IMR-90 (cell line): ENCODE measurements at regions not wholly inside any gene's neighbourhood (a gene's known extent, or its start where the extent isn't known, plus 50 kb on each side); places are given as distances from the start of the nearest gene placed in this dataset.

Experiments
- ATAC-seq: fragments of 200-7000 bp; cut with Tn5 transposase; 2 replicates; pipeline ENCODE4 v1.9.1; 2020; ENCODE audit warnings: low read depth, mild to moderate bottlenecking, moderate library complexity
- BruUV-seq: library from RNA; stranded (reverse); fragments of 400-500 nt; replicated peaks from 2 replicates; lab custom pipeline; 2021; lab: Mats Ljungman, UMichigan
- CTCF ChIA-PET: fragments of 300-600 bp; formaldehyde crosslinking; extraction: SDS; loops from one replicate; lab custom pipeline; 2021; ENCODE audit warnings: antibody characterized with exemption; lab: Yijun Ruan, JAX
- POLR2A ChIA-PET: fragments of 300-600 bp; sonication (Branson Sonifier 250); formaldehyde crosslinking; loops from one replicate; lab custom pipeline; 2022; ENCODE audit warnings: antibody characterized with exemption; ENCODE audit not compliant: unreplicated experiment; lab: Charles Lee
- DNase-seq: peaks from one replicate; pipeline ENCODE4 v3.0.0; 2013
- H2AFZ ChIP-seq: replicated peaks from 2 replicates; pipeline ENCODE3; 2013; ENCODE audit warnings: low read length, mild to moderate bottlenecking; ENCODE audit not compliant: poor library complexity
- H2AK5ac ChIP-seq: 2 replicates; pipeline ENCODE4 v1.6.1; 2013; ENCODE audit warnings: low read depth, low read length, inconsistent platforms
- H2AK9ac ChIP-seq: replicated peaks from 2 replicates; pipeline ENCODE3; 2013; ENCODE audit warnings: mild to moderate bottlenecking, low read depth, low read length, moderate library complexity; ENCODE audit not compliant: poor library complexity
- H2BK120ac ChIP-seq: 2 replicates; pipeline ENCODE4 v1.6.1; 2013; ENCODE audit warnings: low read depth, low read length, inconsistent platforms
- H2BK15ac ChIP-seq: 3 replicates; pipeline ENCODE4 v1.6.1; 2013; ENCODE audit warnings: low read depth, low read length, inconsistent platforms
- H2BK20ac ChIP-seq: 2 replicates; pipeline ENCODE4 v1.6.1; 2013; ENCODE audit warnings: low read depth, mild to moderate bottlenecking, inconsistent platforms, low read length, moderate library complexity
- H2BK5ac ChIP-seq: 2 replicates; pipeline ENCODE4 v1.6.1; 2013; ENCODE audit warnings: mild to moderate bottlenecking, low read depth, low read length, inconsistent platforms; ENCODE audit not compliant: poor library complexity, severe bottlenecking
- H3K14ac ChIP-seq: replicated peaks from 2 replicates; pipeline ENCODE4 v1.6.1; 2013; ENCODE audit warnings: low read depth, low read length, inconsistent platforms
- H3K18ac ChIP-seq: 2 replicates; pipeline ENCODE4 v1.6.1; 2013; ENCODE audit warnings: low read depth, low read length, control low read depth
- H3K23ac ChIP-seq: 2 replicates; pipeline ENCODE4 v1.6.1; 2013; ENCODE audit warnings: low read depth, low read length, inconsistent platforms
- H3K27ac ChIP-seq: 2 replicates; pipeline ENCODE4 v1.5.1; 2013; ENCODE audit warnings: mild to moderate bottlenecking, control low read depth, low read length; ENCODE audit not compliant: insufficient read depth
- H3K27me3 ChIP-seq: 2 replicates; pipeline ENCODE4 v1.6.1; 2013; ENCODE audit warnings: low read length; ENCODE audit not compliant: control insufficient read depth, insufficient read depth
- H3K36me3 ChIP-seq: 2 replicates; pipeline ENCODE4 v1.6.1; 2013; ENCODE audit warnings: low read length, mixed read lengths; ENCODE audit not compliant: control insufficient read depth, insufficient read depth
- H3K4ac ChIP-seq: 2 replicates; pipeline ENCODE4 v1.6.1; 2013; ENCODE audit warnings: low read depth, low read length, inconsistent platforms
- H3K4me1 ChIP-seq: 2 replicates; pipeline ENCODE4 v1.6.1; 2013; ENCODE audit warnings: low read length, mixed read lengths; ENCODE audit not compliant: control insufficient read depth, insufficient read depth
- H3K4me2 ChIP-seq: 2 replicates; pipeline ENCODE4 v1.6.1; 2013; ENCODE audit warnings: low read depth, mild to moderate bottlenecking, control low read depth, low read length, moderate library complexity
- H3K4me3 ChIP-seq: 2 replicates; pipeline ENCODE4 v1.5.1; 2013; ENCODE audit warnings: low read depth, mild to moderate bottlenecking, control low read depth, low read length, moderate library complexity; ENCODE audit not compliant: insufficient read depth
- H3K56ac ChIP-seq: 2 replicates; pipeline ENCODE4 v1.6.1; 2013; ENCODE audit warnings: low read length, inconsistent platforms; ENCODE audit not compliant: insufficient read depth; ENCODE audit errors: extremely low read depth
- H3K79me1 ChIP-seq, 2 experiments: 2 replicates each; pipeline ENCODE4 v1.6.1; 2013; ENCODE audit warnings: low read length in 2 of 2, inconsistent platforms in 1 of 2, low read depth in 1 of 2
- H3K9ac ChIP-seq: 2 replicates; pipeline ENCODE4 v1.6.1; 2013; ENCODE audit warnings: low read depth, low read length, control low read depth
- H3K9me1 ChIP-seq: 2 replicates; pipeline ENCODE4 v1.6.1; 2013; ENCODE audit warnings: low read length, inconsistent platforms; ENCODE audit not compliant: insufficient read depth
- H3K9me3 ChIP-seq: 2 replicates; pipeline ENCODE4 v1.6.1; 2013; ENCODE audit warnings: low read length; ENCODE audit not compliant: control insufficient read depth, insufficient read depth
- H4K20me1 ChIP-seq: 2 replicates; pipeline ENCODE4 v1.6.1; 2013; ENCODE audit warnings: low read length, inconsistent platforms; ENCODE audit not compliant: insufficient read depth
- H4K5ac ChIP-seq: 2 replicates; pipeline ENCODE4 v1.6.1; 2013; ENCODE audit warnings: mild to moderate bottlenecking, low read depth, low read length, control low read depth
- H4K8ac ChIP-seq, 2 experiments: 2 replicates each; pipeline ENCODE4 v1.6.1; 2013; ENCODE audit warnings: low read depth in 2 of 2, low read length in 2 of 2, control low read depth in 1 of 2, inconsistent platforms in 1 of 2
- H4K91ac ChIP-seq: 2 replicates; pipeline ENCODE4 v1.6.1; 2013; ENCODE audit warnings: low read depth, low read length, inconsistent platforms; ENCODE audit not compliant: insufficient read depth
- BHLHE40 ChIP-seq: fragments of 150-350 bp; IDR thresholded peaks from 2 replicates; pipeline ENCODE4 v1.6.1; 2016; ENCODE audit warnings: mild to moderate bottlenecking, low read depth, low read length
- CHD1 ChIP-seq: IDR thresholded peaks from 2 replicates; pipeline ENCODE4 v1.6.1; 2012; ENCODE audit warnings: low read depth, low read length, improper control_type of control experiment
- WGBS, 2 experiments: methylation state at CpG; one replicate each; pipeline versions ENCODE4 v1.1.5 to v1.1.7; 2013; ENCODE audit warnings: missing lambda C conversion rate in 2 of 2; ENCODE audit not compliant: insufficient read length in 1 of 2; ENCODE audit errors: extremely low coverage in 2 of 2; 5-methylcytosine and 5-hydroxymethylcytosine counted together
- dilution Hi-C: fragments of 300-500 bp; cut with HindIII; formaldehyde crosslinking; loops from one replicate; pipeline ENCODE4 v1.14.3; 2018; ENCODE audit warnings: low sequenced_read_pairs; ENCODE audit not compliant: unreplicated experiment
- in situ Hi-C: fragments of 300-500 bp; cut with MboI; formaldehyde crosslinking; loops from 3 replicates; pipeline ENCODE4 v1.14.3; 2019; ENCODE audit warnings: low sequenced_read_pairs, inconsistent platforms, mixed read lengths
- intact Hi-C: fragments of 100-400 bp; cut with micrococcal nuclease; formaldehyde crosslinking; loops from 2 replicates; pipeline ENCODE4 v1.10.0; 2022
- TF ChIP-seq, protein P1 (sequence below): fragments of 150-350 bp; IDR thresholded peaks from 2 replicates; pipeline ENCODE4 v1.6.1; 2016; ENCODE audit warnings: low read depth, mild to moderate bottlenecking, low read length, moderate library complexity, borderline replicate concordance

DNA sequence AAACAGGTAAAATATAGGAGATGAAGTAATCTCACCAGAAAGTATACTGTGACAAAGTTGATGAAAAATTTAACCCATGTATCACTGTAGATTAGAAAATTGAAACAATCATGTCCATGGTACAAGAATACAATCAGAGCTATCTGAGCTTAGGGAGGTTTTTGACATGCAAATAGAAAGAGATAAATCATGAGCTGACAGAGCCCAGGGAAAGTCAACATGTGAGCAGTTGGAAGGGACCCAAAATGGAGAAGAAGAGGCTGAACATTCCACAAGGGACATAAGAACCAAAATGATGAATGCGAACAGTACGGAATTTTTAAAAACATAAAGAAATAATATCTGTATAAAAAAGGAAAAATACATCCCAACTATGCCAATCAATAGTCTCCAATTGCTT, 395.4 kb upstream of the CYRIA start:
- no peak overlapping the region for H2BK20ac ChIP-seq
- H3K27me3 ChIP-seq = no peaks in the 10 kb centered on the region
- in situ Hi-C loops (no loop called here), intact Hi-C loops (no loop called here), dilution Hi-C loops (no loop called here)
- no peak overlapping the region for H4K5ac ChIP-seq
- no peak overlapping the region for H3K27ac ChIP-seq
- no TSS peak for BruUV-seq
- no peaks in the 10 kb centered on the region for H3K4me1 ChIP-seq
- no peak overlapping the region for H2BK5ac ChIP-seq
- no peak for ATAC-seq
- CTCF ChIA-PET = no interaction called here
- no peak overlapping the region for H3K14ac ChIP-seq
- no peak overlapping the region for H3K4me2 ChIP-seq
- TF ChIP-seq, protein P1, sequence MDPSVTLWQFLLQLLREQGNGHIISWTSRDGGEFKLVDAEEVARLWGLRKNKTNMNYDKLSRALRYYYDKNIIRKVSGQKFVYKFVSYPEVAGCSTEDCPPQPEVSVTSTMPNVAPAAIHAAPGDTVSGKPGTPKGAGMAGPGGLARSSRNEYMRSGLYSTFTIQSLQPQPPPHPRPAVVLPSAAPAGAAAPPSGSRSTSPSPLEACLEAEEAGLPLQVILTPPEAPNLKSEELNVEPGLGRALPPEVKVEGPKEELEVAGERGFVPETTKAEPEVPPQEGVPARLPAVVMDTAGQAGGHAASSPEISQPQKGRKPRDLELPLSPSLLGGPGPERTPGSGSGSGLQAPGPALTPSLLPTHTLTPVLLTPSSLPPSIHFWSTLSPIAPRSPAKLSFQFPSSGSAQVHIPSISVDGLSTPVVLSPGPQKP = no peak
- no peak for TF ChIP-seq BHLHE40
- TF ChIP-seq CHD1 = no peak
- H3K18ac ChIP-seq = no peak overlapping the region
- no peak overlapping the region for H2BK120ac ChIP-seq
- peaks cover 2% of the 10 kb centered on the region; the same call in 1 of the 2 replicates for H3K9me3 ChIP-seq
- no peaks in the 10 kb centered on the region for H4K20me1 ChIP-seq
- H2AFZ ChIP-seq = no peak overlapping the region
- H2BK15ac ChIP-seq = no peak overlapping the region
- no peak overlapping the region for H3K9ac ChIP-seq
- H3K4me3 ChIP-seq = no peak overlapping the region
- no peak overlapping the region for H3K56ac ChIP-seq
- no peaks in the 10 kb centered on the region for H3K36me3 ChIP-seq
- POLR2A ChIA-PET = no interaction called here
- H2AK9ac ChIP-seq = no peak overlapping the region
- no peak overlapping the region for H3K4ac ChIP-seq
- WGBS, 2 experiments = no CpG with 5 or more reads among the region's 2 CpGs
- no peaks in the 10 kb centered on the region for H3K79me1 ChIP-seq
- H3K23ac ChIP-seq = no peak overlapping the region
- no peaks in the 10 kb centered on the region for H3K9me1 ChIP-seq
- H2AK5ac ChIP-seq = no peak overlapping the region
- H4K91ac ChIP-seq = no peak overlapping the region
- DNase-seq = no peak
- H4K8ac ChIP-seq = no peak overlapping the region
